NCI-H2029 (cell line): ENCODE measurements at regions not wholly inside any gene's neighbourhood (a gene's known extent, or its start where the extent isn't known, plus 50 kb on each side); places are given as distances from the start of the nearest gene placed in this dataset.
"Not testable (repeated sequence)": the region's sequence is repeated elsewhere in the genome, so short reads cannot be mapped to it uniquely, and the experiment has no call there.

Source experiments
- DNase-seq: peaks from one replicate; lab custom pipeline; 2025; lab: John Stamatoyannopoulos, UW

DNA sequence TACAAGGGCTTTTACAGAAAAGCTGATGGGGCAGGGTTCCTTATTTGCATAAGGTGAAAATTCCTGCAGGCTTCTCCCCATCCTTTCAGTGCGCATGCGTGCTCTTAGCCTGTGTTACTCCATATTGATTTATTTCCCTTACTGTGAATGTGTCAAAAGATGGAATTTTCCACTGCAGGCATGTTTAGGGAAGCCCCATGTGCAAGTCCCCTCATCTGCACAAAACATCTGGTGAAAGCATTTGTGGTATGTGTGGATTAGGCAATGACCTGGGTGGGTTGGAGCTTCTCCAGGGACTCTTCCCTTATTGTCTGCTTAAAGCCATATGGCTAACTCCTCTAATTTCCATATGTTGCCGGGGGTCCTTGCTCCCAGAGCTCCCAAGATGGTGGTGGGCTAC, 912.7 kb upstream of the LRFN5 start:
- DNase-seq, result no peak

DNA sequence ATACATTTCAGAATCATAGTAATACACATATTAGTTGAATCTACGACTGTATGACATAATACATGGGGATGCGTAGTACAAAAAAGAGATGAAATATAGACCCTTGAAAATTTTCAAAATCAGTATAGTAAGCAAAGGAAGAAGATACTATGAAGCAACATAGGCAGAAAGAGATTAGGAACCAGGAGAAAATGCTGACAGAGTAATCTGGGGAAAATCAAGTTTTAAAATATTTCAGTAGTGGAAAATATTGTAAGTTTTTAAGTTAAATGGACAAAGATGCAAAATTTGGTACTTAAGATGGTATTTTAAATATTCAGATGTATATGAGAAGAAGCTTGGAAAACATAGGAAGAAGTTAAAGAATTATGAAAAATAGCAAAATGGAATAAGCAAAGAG, 915.6 kb upstream of the LRFN5 start:
- DNase-seq, result no peak

DNA sequence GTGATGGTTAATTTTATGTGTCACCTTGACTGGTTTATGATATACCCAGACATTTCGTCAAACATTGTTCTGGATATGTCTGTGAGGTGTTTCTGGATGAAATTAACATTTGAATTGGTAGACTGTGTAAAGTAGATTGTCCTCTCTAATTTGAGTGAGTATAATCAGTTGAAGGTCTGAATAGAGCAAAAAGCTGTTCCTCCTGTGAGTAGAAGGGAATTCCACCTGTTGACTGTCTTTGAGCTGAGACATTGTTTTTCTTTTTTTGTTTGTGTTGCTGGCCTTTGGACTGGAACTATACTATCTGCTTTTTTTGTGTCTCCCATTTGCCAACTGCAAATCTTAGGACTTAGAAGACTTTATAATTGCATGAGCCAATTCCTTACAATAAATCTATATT, 920.9 kb upstream of the LRFN5 start:
- DNase-seq, result no peak

GRCh38 chr14:40684328-40684727, 922.3 kb upstream of the LRFN5 start:
- no peak for DNase-seq

DNA sequence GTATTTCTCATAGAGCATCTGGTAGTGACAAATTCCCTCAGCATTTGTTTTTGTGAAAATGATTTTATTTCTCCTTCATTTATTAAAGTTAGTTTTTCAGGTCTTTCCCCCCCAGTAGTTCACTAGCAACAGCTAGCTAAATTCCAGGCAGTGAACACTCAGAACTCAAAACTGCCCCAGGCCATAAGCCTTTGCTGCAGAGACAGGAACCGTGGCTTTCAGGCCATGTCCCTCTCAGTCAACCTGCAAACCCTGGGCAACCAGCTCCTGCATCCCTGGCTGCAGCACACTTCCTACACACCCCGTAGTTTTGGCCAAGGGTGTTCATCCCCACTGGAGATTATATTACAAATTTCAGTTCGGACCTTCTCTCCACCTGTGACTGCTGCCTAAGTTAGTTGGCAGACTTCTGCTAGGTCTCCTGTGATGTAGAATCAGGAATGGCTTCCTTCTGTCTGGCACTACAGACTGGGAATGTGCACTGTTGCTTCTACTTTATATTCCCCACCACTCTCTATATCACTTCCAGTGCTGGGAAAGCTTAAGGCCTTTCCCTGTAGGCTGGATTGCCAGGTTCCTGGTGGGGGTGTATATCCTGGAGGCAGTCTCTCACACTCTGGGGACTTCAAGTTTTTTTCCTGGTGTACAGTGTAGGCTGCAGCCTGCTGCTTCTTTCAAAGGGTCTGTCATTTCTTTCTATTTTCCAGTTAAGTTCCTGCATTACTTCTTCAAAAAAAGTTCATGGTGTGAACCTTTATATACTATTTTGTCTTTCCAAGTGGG, 924.4 kb upstream of the LRFN5 start:
- DNase-seq, result no peak

DNA sequence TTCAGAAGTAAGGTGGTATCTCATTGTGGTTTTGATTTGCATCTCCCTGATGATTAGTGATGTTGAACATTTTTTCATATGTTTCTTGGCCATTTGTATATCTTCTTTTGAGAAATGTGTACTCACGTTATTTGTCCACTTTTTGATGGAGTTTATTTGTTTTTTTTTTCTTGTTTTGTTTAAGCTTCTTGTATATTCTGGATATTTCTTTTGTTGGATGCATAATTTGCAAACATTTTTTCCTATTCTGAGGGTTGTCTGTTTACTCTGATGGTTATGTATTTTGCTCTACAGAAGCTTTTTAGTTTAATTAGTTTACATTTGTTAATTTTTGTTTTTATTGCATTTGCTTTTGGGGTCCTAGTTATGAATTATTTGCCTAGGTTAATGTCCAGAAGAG, 927.4 kb upstream of the LRFN5 start:
- DNase-seq, result no peak

DNA sequence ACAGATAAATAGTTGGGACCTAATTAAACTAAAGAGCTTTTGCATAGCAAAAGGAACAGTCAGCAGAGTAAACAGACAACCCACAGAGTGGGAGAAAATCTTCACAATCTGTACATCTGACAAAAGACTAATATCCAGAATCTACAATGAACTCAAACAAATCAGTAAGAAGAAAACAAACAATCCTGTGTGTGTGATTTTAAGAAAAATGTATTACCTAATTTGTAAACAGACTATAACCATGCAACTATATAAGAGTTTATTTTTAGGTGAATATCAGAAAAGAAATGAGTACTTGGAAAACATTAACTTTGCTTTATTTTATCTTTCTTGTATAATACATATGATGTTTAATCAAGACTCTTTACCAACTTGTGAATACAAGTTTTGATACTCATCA, 929.5 kb upstream of the LRFN5 start:
- not testable (repeated sequence) for DNase-seq

DNA sequence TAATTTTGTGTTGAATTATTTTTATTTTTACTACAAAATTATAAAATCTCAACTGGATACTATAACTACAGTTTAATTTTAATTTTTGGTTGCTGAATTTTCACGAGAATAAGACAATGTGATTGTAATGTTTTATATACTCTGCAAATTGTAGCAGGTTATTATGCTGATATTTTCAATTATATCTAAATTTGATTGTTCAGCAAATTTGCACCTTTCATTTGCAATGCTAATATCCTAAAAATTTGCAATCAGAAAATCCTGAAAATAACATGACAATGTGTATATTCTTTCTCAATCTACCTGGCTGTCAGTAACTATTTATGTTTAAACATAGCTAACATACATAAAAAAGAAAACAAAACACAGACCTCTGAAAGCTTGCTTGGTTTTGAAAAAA, 932.2 kb upstream of the LRFN5 start:
- DNase-seq, result no peak

GRCh38 chr14:40656311-40656710, 950.4 kb upstream of the LRFN5 start:
- DNase-seq, result peak; percentile 26

GRCh38 chr14:40652089-40652691, 954.5 kb upstream of the LRFN5 start:
- no peak for DNase-seq

- no peak for DNase-seq
Measured at GRCh38 chr14:40630471-40630870, 976.2 kb upstream of the LRFN5 start.

DNA sequence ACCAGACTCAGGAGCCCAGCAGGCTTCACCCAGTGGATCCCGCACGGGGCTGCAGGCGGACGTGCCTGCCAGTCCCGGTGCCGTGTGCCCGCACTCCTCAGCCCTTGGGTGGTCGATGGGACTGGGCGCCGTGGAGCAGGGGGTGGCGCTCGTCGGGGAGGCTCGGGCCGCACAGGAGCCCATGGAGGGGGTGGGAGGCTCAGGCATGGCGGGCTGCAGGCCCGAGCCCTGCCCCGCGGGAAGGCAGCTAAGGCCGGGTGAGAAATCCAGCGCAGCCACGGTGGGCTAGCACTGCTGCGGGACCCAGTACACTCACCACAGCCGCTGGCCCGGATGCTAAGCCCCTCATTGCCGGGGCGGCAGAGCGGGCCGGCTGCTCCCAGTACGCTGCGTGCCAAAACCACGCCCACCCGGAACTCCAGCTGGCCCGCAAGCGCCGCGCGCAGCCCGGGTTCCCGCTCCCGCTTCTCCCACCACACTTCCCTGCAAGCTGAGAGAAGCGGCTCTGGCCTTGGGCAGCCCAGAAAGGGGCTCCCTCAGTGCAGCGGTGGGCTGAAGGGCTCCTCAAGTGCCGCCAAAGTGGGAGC, 977.0 kb upstream of the LRFN5 start:
- not testable (repeated sequence) for DNase-seq

DNA sequence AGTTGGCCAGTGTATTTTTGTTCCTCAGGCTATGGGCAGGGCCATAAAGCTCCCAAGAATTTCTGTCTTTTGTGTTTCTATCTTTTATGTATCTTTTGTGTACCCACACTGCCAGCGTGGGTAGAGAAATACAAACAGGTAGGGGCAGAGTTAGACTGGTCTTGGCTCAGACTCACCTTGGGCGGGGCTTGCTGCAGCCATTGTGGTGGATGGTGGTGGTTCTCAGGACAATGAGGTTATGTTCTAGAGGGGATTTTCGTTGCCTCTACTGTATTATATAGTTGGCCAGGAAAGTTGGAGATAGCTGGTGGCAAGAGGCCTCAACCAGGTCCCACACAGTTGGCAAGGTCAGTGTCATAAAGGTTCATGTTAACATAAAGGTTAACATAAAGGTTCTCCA, 977.5 kb upstream of the LRFN5 start:
- DNase-seq, result no peak

DNA sequence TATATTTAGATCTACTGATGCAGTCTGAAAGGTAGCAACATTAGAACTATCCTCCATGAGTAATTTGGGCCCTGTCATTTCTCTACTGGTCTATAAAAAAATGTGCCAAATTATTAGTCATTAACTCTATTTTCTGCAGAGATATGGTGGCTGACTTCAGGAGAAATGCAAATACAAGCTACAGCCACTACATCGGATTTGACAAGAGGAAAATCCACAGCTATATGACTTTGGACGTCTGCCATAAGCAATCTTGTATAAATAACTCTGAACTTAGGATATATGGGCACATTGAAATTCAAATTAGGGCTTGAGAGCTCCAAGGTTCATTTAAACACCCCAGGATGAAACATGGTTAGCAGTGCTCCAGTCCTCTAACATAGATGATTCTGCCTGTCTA, 983.0 kb upstream of the LRFN5 start:
- DNase-seq, result no peak

DNA sequence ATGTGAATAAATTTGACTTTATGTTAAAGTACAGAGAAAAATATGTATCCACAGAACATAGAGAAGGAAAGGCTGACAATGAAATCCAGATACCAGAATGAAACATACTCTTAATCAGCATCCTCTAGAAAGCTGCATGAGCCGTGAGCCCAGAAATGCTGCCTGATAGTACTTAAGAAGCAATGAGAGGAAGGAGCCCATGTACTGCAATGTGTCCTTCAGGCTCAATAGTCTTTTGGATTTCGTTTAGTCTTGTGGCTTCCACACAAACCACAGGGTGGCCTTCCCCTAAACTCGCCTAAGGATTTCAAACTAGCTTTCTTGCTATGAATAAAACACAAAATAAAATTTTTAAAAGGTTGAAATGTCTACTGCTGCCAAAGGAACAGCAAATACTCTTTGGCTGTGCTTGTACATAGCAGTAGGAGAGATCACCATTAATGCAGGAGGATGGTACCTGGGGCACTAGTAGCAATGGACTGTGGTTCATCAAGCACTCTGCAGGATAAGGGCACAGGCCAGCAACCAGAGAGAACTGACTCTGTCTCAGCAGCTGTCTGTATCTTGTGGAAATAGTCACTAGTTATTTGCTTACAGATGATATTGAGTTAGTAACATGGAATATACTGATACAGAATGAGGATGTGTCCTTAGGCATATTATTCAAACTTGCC, 988.3 kb upstream of the LRFN5 start:
- no peak for DNase-seq

- no peak for DNase-seq
Measured at GRCh38 chr14:40616579-40616978, 990.1 kb upstream of the LRFN5 start.

- DNase-seq, result no peak
Measured at GRCh38 chr14:40601063-40601462, 1005.6 kb upstream of the LRFN5 start.

DNA sequence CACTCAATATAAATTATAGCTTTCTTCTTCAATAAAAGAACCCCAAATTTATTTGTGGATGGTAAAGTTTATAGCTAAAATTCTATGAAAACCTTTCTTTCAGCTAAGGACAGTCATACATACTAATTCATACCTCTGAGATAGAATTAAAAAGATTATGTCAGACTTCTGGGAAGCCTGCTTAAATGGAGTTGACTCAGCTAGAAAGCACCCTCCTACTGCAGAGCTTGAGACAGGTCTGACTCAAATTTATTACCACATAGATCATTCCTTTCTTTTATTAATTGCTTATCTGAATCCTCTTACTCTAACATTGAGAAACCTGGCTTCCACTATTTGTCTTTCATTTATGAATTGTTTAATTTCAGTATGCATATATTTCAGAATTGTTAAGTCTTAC, 1007.0 kb upstream of the LRFN5 start:
- no peak for DNase-seq

- DNase-seq, result no peak
Measured at GRCh38 chr14:40581264-40581663, 1025.4 kb upstream of the LRFN5 start.

GRCh38 chr14:40576880-40577478, 1029.7 kb upstream of the LRFN5 start:
- DNase-seq, result no peak

DNA sequence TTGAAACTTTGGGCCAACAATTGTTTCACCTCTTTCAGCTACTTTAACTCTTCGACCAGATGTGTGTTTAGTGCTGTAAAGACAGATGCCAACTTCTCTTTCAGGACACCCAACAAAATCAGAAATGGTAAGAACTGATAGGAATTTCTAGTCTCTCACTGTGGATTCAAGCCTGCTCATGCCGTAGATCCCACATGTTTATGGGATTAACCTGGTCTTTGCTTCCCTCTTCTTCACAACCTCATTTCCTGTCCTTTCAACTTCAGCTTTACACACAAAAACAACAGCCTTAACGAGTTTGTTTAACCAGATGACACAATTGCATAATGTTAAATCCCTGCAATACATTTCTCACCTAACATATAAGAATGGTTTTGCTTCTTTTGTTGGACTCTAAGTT, 1031.9 kb upstream of the LRFN5 start:
- DNase-seq, result no peak

DNA sequence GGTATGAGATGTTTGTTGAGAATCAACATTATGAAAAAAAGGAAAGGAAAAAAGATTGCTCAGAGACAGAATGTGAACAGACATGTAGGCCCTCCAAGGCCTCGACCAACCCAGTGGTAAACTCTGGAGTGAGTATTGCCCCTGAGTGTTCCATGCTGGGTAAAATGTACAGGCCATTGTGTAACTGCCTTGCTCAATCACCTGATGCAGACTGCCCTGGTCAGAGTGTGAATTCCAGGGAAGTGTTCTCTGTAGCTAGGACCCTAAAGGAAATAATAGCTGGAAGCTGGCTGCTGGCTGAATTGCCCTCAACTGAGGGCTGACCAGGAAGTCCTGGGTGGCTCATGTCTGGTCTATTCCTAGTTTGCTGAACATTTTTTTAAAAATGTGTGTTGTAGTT, 1081.4 kb upstream of the LRFN5 start:
- no peak for DNase-seq

DNA sequence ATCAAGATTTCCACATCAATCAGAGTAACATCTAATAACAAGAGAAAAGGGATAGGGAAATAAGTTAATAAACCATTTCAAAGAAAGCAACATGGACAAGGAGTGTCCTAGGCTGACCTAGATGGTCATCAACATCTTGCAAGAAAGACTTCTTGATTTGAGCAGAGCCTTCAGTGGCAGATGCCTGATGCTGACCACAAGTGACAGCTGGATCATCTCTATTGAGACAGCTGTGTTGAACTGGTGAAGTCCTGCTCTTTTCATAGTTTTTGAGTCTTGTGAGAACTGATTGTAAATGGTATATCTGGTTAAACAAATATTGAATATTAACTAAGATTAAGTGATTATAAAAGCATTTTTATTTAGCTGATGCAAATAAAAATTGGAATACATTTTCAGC, 1083.6 kb upstream of the LRFN5 start:
- no peak for DNase-seq
